RWPE1 (cell line): ENCODE measurements at regions not wholly inside any gene's neighbourhood (a gene's known extent, or its start where the extent isn't known, plus 50 kb on each side); places are given as distances from the start of the nearest gene placed in this dataset.

Experiments
- CTCF ChIA-PET: fragments of 350-600 bp; sonication (Branson Sonifier 250); formaldehyde crosslinking; extraction: SDS; loops from one replicate; lab custom pipeline; 2021; lab: Yijun Ruan, JAX
- POLR2A ChIA-PET: fragments of 400-600 bp; formaldehyde crosslinking; extraction: SDS; loops from one replicate; lab custom pipeline; 2020; ENCODE audit warnings: antibody characterized with exemption; ENCODE audit not compliant: low non-redundant PET; lab: Yijun Ruan, JAX
- DNase-seq: peaks from one replicate; pipeline ENCODE4 v3.0.0; 2012; ENCODE audit warnings: low spot score
- H3K27ac ChIP-seq: fragments of 450-650 bp; 2 replicates; pipeline ENCODE4 v1.5.1; 2017
- CTCF ChIP-seq: fragments of 450-650 bp; conservative IDR thresholded peaks from 2 replicates; pipeline ENCODE4 v1.5.1; 2017; ENCODE audit warnings: low read depth, mild to moderate bottlenecking

- CTCF ChIA-PET = no interaction called here
- POLR2A ChIA-PET = no interaction called here
- no peak for TF ChIP-seq CTCF
- no peak for DNase-seq
- no peak overlapping the region for H3K27ac ChIP-seq
These were observed 241.3 kb upstream of the DAAM1 start for GRCh38 chr14:58947156-58947555.

- DNase-seq = no peak
- ChIA-PET POLR2A (no interaction called here), CTCF (no interaction called here)
- TF ChIP-seq CTCF = no peak
- no peak overlapping the region for H3K27ac ChIP-seq
These were observed 240.5 kb upstream of the DAAM1 start for GRCh38 chr14:58947814-58948445.

DNA sequence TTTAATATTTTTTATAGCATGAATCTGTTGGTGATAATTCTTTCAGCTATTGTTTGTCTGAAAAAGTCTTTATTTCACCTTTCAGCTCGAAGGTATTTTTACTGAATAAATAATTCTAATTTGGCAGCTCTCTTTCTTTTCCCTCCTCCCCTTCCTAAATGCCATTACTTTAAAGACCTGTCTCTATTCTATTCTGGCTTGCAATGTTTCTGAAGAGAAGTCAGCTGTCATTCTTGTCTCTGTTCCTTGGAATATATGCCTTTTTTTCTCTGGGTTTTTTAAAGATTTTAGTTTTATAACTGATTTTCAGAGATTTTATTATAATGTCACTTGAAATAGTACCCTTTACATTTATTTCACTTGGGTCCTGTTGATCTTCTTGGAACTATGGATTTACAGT, 237.9 kb upstream of the DAAM1 start:
- no peak overlapping the region for H3K27ac ChIP-seq
- POLR2A ChIA-PET = no interaction called here
- TF ChIP-seq CTCF = no peak
- no peak for DNase-seq
- CTCF ChIA-PET = interaction anchor here (0.7 to 0.9 kb wide), 2 partner anchors 54 to 107 kb away, joined by 3 to 6 read pairs; no protein-coding TSS in a partner anchor

DNA sequence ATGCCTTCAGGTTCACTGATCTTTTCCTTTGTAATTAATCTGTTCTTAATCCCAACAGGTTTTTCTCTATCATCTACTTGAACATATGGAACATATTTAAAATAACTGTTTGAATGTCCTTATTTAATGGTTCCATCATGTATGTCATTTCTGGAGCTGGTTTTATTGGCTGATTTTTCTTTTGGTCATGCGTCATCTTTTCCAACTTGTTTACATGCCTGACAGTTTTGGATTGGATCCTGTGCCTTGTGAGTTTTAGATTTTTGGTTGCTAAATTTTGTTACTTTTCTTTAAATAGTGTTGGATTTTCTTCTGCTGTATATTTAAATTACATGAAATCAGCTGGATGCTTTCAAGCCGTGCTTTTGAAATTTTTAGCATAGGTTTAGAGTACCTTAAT, 237.3 kb upstream of the DAAM1 start:
- POLR2A ChIA-PET = no interaction called here
- CTCF ChIA-PET = interaction anchor here (0.6 kb wide), 1 partner anchor 82 kb away, joined by 3 read pairs; no protein-coding TSS in a partner anchor
- TF ChIP-seq CTCF = no peak
- no peak overlapping the region for H3K27ac ChIP-seq
- no peak for DNase-seq

GRCh38 chr14:58954052-58954451, 234.4 kb upstream of the DAAM1 start:
- ChIA-PET POLR2A (no interaction called here), CTCF (no interaction called here)
- DNase-seq = no peak
- TF ChIP-seq CTCF = no peak
- no peak overlapping the region for H3K27ac ChIP-seq

DNA sequence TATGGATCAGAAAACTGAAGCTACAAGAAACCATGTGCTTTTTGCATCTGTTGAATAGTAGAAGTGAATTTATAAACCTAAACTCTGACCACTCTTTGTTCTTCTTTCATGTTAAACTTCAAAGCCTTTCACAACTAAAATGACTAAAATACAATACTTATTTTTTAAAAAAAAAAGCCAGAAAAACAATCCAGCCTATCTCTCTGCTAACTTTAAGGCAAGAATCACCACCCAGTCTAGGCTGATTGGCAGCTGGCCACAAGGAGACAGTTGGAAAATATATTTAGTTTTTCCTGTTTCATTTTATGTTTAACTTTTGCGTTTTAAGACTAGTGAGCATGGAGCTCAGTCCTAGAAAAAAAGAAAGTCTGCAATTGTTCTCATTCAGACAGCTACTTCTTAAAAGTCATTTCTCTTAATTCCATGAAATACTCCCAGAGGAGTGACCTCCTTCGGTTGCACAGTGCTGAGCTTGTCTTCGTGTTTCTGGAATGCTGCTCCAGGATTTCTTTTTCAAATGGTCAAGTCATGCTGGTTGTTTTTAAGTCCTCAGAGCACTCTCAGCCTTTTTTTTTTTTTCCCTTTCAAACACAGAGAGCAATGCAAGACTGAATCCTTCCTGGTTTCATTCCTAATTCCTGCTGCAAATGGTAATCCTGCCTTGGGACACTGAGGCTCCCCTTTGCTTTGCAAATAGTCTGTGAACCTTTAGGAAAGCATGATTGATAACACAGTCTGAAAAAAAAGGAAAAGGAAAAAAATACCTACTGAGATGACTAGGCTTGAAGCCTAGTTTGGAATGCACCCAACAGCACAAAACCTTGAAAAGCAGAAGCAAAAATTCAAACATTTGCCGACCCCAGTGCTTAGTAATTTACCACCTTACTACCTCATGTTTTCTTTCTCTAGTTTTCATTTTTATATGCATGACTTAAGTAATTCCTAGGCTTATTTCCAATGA, 233.3 kb upstream of the DAAM1 start:
- CTCF ChIA-PET = interaction anchor here (0.6 kb wide), 2 partner anchors 645 to 1288 kb away, joined by 4 to 5 read pairs; no protein-coding TSS in a partner anchor
- DNase-seq = no peak
- no peak for TF ChIP-seq CTCF
- H3K27ac ChIP-seq = no peak overlapping the region
- POLR2A ChIA-PET = no interaction called here
